ENCODE measurements at regions not wholly inside any gene's neighbourhood (a gene's known extent, or its start where the extent isn't known, plus 50 kb on each side); places are given as distances from the start of the nearest gene placed in this dataset.

GRCh38 chr6:33967966-33968724 lies 164.3 kb upstream of the MLN start:
- Histone ChIP-seq H3K4me2 (no peak overlapping the region), H3K9ac (no peak overlapping the region), H3K9me3 (peaks cover 20% of the 10 kb centered on the region), H3K4me3 (no peak overlapping the region), H3K27me3 (no peaks in the 10 kb centered on the region), H3K27ac (no peak overlapping the region), H3K36me3 (no peaks in the 10 kb centered on the region), H3K4me1 (peaks cover 7% of the 10 kb centered on the region), H4K20me1 (no peaks in the 10 kb centered on the region)
- TF ChIP-seq Cebpa-rat (IDR thresholded peaks at IDR 0.05): no peak

DNA sequence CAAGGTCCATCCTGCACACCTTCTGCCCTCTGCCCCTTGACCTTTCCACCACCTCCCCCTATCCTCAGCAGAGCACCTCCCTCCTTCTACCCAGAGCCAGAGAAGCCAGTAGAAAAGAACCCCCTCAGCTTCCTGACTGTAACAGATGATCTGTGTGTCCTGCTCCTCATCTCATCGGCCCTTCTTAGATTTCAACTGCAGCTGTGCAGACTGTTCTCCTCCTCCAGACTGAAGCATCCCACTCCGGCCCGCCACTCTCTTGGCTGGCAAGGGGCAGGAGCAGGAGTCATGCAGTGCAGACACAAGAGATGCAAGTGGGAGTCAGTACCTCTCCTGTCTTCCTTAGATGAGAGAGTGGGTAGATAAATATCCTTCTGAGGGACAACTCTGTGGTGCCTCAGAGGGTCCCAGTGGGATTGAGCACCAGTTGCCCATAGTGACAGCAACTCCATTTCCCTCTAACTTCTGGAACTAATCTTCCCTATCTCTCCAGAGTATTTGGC lies 163.5 kb upstream of the MLN start:
- TF ChIP-seq Cebpa-rat (IDR thresholded peaks at IDR 0.05): no peak
- H3K36me3 ChIP-seq: no peaks in the 10 kb centered on the region
- H3K27me3 ChIP-seq: no peaks in the 10 kb centered on the region
- H3K27ac ChIP-seq: no peak overlapping the region
- H4K20me1 ChIP-seq: no peaks in the 10 kb centered on the region
- H3K9ac ChIP-seq: no peak overlapping the region
- peaks cover 12% of the 10 kb centered on the region for H3K4me1 ChIP-seq
- H3K4me3 ChIP-seq: no peak overlapping the region
- H3K4me2 ChIP-seq: no peak overlapping the region
- H3K9me3 ChIP-seq: peaks cover 15% of the 10 kb centered on the region

DNA sequence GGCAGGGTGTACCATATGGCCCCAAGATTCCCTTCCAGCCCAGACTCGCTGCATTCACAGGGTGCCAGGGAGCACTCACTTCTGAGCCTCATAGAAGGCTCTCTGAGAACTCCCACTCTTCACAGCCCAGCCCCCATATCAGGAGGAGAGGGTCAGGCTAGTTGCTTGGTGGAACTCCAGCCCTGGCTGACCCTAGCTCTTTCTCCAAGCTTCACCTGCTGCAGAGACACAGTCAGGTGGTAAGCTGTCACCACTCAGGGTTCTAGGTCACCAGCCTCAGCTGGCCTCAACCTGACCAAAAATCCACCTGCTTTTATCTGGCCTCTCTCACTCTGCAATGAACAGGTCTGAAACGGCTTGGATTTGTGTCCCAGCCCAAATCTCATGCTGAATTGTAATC lies 162.7 kb upstream of the MLN start:
- Histone ChIP-seq H3K4me2 (no peak overlapping the region), H3K36me3 (no peaks in the 10 kb centered on the region), H3K4me1 (peaks cover 12% of the 10 kb centered on the region), H3K9me3 (peaks cover 7% of the 10 kb centered on the region; the same call in 1 of the 2 replicates), H4K20me1 (no peaks in the 10 kb centered on the region), H3K9ac (no peak overlapping the region), H3K4me3 (no peak overlapping the region), H3K27me3 (no peaks in the 10 kb centered on the region), H3K27ac (no peak overlapping the region)
- no peak for TF ChIP-seq Cebpa-rat (IDR thresholded peaks at IDR 0.05)

DNA sequence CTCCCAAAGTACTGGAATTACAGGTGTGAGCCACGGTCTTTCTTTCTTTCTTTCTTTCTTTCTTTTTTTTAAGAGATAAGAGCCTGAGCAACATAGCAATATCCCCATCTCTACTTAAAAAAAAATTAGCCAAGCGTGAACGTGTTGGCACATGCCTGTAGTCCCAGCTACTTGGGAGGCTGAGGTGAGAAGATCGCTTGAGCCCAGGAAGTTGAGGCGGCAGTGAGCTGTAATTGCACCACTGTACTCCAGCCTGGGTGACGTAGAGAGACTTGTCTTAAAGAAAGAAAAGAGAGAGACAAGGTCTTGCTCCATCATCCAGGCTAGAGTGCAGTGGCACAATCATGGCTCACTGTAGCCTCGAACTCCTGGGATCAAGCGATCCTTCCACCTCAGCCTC lies 162.0 kb upstream of the MLN start:
- no peak overlapping the region for H3K4me3 ChIP-seq
- H3K36me3 ChIP-seq: no peaks in the 10 kb centered on the region
- H3K4me1 ChIP-seq: peaks cover 12% of the 10 kb centered on the region
- H3K4me2 ChIP-seq: no peak overlapping the region
- no peak for TF ChIP-seq Cebpa-rat (IDR thresholded peaks at IDR 0.05)
- H4K20me1 ChIP-seq: no peaks in the 10 kb centered on the region
- no peaks in the 10 kb centered on the region for H3K27me3 ChIP-seq
- peaks cover 6% of the 10 kb centered on the region; the same call in 1 of the 2 replicates for H3K9me3 ChIP-seq
- H3K9ac ChIP-seq: no peak overlapping the region
- no peak overlapping the region for H3K27ac ChIP-seq

GRCh38 chr6:33964387-33964786 lies 160.6 kb upstream of the MLN start:
- H3K4me3 ChIP-seq: no peak overlapping the region
- no peak for TF ChIP-seq Cebpa-rat (IDR thresholded peaks at IDR 0.05)

DNA sequence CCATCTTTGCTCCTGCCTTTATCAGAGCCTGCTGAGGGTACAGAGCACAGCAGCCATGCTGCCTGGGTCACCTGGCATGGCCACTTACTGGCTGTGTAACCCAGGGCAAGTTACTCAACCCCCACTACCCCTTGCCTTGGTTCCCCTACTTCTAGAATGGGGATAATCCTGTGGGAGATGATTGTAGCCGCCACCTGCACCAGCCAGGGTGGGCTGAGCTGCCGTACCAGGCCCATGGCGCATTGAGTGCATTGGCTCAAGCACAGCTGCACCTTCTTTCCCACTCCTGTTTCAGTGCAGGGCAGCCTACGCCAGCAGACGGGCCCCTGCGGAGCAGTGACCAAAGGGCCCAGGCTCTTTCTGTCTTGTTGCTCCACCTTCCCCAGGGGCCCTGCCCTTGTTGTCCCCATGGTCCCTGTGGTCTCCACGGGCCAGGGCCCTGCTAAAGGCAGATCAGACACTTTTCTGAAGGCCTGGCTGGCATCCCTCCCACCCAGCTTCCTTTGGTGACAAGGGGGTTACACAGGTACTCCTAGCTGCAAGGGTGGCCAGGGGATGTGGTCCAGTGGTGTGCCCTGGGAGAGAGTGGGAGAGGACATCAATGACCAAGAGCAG lies 159.4 kb upstream of the MLN start:
- H3K36me3 ChIP-seq: no peaks in the 10 kb centered on the region
- H3K9me3 ChIP-seq: peaks cover 6% of the 10 kb centered on the region; the same call in 1 of the 2 replicates
- no peaks in the 10 kb centered on the region for H4K20me1 ChIP-seq
- no peak overlapping the region for H3K4me3 ChIP-seq
- no peaks in the 10 kb centered on the region for H3K27me3 ChIP-seq
- no peak overlapping the region for H3K4me2 ChIP-seq
- H3K9ac ChIP-seq: no peak overlapping the region
- H3K4me1 ChIP-seq: peaks cover 26% of the 10 kb centered on the region
- no peak overlapping the region for H3K27ac ChIP-seq
- TF ChIP-seq Cebpa-rat (IDR thresholded peaks at IDR 0.05): no peak

More at GRCh38 chr6:33964387-33964786, 160.6 kb upstream of the MLN start:
- Histone ChIP-seq H3K4me1 (peaks cover 18% of the 10 kb centered on the region), H4K20me1 (no peaks in the 10 kb centered on the region), H3K4me2 (no peak overlapping the region), H3K36me3 (no peaks in the 10 kb centered on the region), H3K27me3 (no peaks in the 10 kb centered on the region), H3K9me3 (peaks cover 6% of the 10 kb centered on the region; the same call in 1 of the 2 replicates), H3K27ac (no peak overlapping the region), H3K9ac (no peak overlapping the region)

- Histone ChIP-seq H3K36me3 (no peaks in the 10 kb centered on the region), H3K27me3 (no peaks in the 10 kb centered on the region), H4K20me1 (no peaks in the 10 kb centered on the region), H3K4me3 (no peak overlapping the region), H3K9me3 (peaks cover 6% of the 10 kb centered on the region; the same call in 1 of the 2 replicates), H3K4me2 (no peak overlapping the region), H3K4me1 (peaks cover 29% of the 10 kb centered on the region), H3K27ac (no peak overlapping the region), H3K9ac (no peak overlapping the region)
- no peak for TF ChIP-seq Cebpa-rat (IDR thresholded peaks at IDR 0.05)
Measured at GRCh38 chr6:33962246-33963027, 158.6 kb upstream of the MLN start.

GRCh38 chr6:33961691-33962090 lies 157.9 kb upstream of the MLN start:
- H3K27me3 ChIP-seq: no peaks in the 10 kb centered on the region
- H3K4me1 ChIP-seq: peaks cover 25% of the 10 kb centered on the region
- no peak overlapping the region for H3K9ac ChIP-seq
- no peaks in the 10 kb centered on the region for H3K36me3 ChIP-seq
- no peak overlapping the region for H3K27ac ChIP-seq
- TF ChIP-seq Cebpa-rat (IDR thresholded peaks at IDR 0.05): no peak
- H3K4me3 ChIP-seq: no peak overlapping the region
- no peak overlapping the region for H3K4me2 ChIP-seq
- H3K9me3 ChIP-seq: peaks cover 6% of the 10 kb centered on the region; the same call in 1 of the 2 replicates
- H4K20me1 ChIP-seq: no peaks in the 10 kb centered on the region

DNA sequence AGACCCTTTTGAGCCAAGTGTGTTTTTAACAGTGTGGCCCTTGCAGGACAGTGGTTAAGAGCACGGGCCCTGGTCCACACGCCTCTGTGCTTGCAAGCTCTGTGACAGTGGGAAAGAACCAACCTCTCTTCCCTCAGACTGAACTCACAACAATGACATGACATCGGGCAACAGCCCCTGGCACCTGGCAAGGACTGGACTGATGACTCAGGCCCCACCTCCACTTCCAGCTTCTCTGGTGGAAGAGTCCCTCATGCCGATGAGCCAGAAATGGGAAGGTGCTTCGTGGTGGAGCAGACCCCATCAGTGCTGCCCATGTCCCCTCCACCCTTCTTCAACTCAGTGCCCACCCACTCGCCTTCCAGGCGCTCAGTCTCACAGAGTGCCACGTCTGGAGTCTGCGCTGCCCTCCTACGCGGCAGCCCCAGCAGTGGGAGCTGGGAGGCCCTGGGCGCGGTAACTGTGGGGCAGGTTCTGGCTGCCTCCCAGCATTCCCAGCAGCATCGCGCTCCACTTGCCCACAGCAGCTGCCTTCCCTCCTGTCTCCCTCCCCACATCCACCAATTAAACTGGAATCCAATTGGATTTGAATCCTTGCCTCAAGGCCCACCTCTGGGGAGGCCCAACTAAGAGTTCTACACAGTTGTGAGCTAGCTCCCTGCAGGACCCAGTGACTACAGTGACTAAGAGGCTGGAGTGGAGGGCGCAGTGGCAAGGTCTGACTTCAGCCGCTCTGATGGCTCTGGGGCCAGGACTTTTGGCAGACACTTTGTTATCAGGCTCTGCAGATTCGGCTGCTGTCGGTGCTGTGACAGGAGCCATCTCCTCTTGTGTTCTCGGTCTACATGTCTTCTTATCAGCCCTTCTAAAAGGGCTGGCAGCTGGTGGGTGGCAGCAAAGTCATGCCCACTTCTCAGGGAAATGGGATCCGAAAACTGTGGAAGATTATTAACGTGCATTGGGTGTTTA lies 156.8 kb upstream of the MLN start:
- no peaks in the 10 kb centered on the region for H4K20me1 ChIP-seq
- H3K27me3 ChIP-seq: no peaks in the 10 kb centered on the region
- no peaks in the 10 kb centered on the region for H3K9me3 ChIP-seq
- TF ChIP-seq Cebpa-rat (IDR thresholded peaks at IDR 0.05): no peak
- no peak overlapping the region for H3K9ac ChIP-seq
- H3K36me3 ChIP-seq: no peaks in the 10 kb centered on the region
- peaks cover 25% of the 10 kb centered on the region for H3K4me1 ChIP-seq
- no peak overlapping the region for H3K4me3 ChIP-seq
- no peak overlapping the region for H3K4me2 ChIP-seq
- no peak overlapping the region for H3K27ac ChIP-seq

All from BLaER1 (cell line).